Esophagus muscularis mucosa (tissue), 4 donors: ENCODE measurements at regions not wholly inside any gene's neighbourhood (a gene's known extent, or its start where the extent isn't known, plus 50 kb on each side); places are given as distances from the start of the nearest gene placed in this dataset.

ENCODE experiments used
- DNase-seq: peaks from one replicate; pipeline ENCODE4 v3.0.0-alpha.2; 2017; ENCODE audit errors: extremely low spot score
- H3K27ac ChIP-seq, 4 donors: fragments of 200-600 bp; sonication (generic); replicated peaks in 1 of 4; 1 replicate in 3 of 4; 2 replicates in 1 of 4; pipeline ENCODE4 v1.5.1; 2016 to 2019; ENCODE audit warnings: mild to moderate bottlenecking in 1 of 4
- H3K27me3 ChIP-seq, 4 donors: fragments of 200-600 bp; sonication (generic); one replicate each; pipeline versions ENCODE4 v1.5.1 to v1.6.0; 2016 to 2019
- H3K36me3 ChIP-seq, 4 donors: fragments of 200-600 bp; sonication (generic); one replicate each; pipeline ENCODE4 v1.5.1; 2016 to 2019
- H3K4me1 ChIP-seq, 4 donors: fragments of 200-600 bp; sonication (generic); one replicate each; pipeline ENCODE4 v1.5.1; 2016 to 2019
- H3K4me3 ChIP-seq, 4 donors: fragments of 200-600 bp; sonication (generic); 1 replicate in 2 of 4; 2 replicates in 2 of 4; pipeline ENCODE4 v1.5.1; 2016 to 2019; ENCODE audit warnings: mild to moderate bottlenecking in 4 of 4, moderate library complexity in 1 of 4
- H3K9me3 ChIP-seq, 4 donors: fragments of 200-600 bp; sonication (generic); 1 replicate in 3 of 4; 2 replicates in 1 of 4; pipeline ENCODE4 v1.5.1; 2016 to 2019
- EP300 ChIP-seq: sonication (generic); formaldehyde crosslinking; IDR thresholded peaks from one replicate; pipeline ENCODE4 v1.6.1; 2017; ENCODE audit warnings: antibody characterized with exemption
- POLR2A ChIP-seq: fragments of 450-650 bp; IDR thresholded peaks from one replicate; pipeline ENCODE4 v1.6.1; 2017; ENCODE audit warnings: antibody characterized with exemption, moderate library complexity, mild to moderate bottlenecking, low read depth
- POLR2AphosphoS5 ChIP-seq, 2 donors: sonication (generic); formaldehyde crosslinking; IDR thresholded peaks; one replicate each; pipeline ENCODE4 v1.6.1; 2017; ENCODE audit warnings: antibody characterized with exemption in 2 of 2
- WGBS: methylation state at CpG from one replicate; pipeline ENCODE4 v1.1.5; 2018; 5-methylcytosine and 5-hydroxymethylcytosine counted together
- intact Hi-C: fragments of 100-400 bp; cut with DNase I; formaldehyde crosslinking; loops from one replicate; pipeline ENCODE4 v1.15.1; 2023
- TF ChIP-seq, protein P1 (sequence below), 3 experiments: fragments of 200-600 bp in 2 of 3; fragments of 450-650 bp in 1 of 3; sonication (generic) in 2 of 3; IDR thresholded peaks; one replicate each; pipeline ENCODE4 v1.5.1; 2017 to 2019; ENCODE audit warnings: antibody characterized with exemption in 3 of 3, mild to moderate bottlenecking in 2 of 3, moderate library complexity in 1 of 3

DNA sequence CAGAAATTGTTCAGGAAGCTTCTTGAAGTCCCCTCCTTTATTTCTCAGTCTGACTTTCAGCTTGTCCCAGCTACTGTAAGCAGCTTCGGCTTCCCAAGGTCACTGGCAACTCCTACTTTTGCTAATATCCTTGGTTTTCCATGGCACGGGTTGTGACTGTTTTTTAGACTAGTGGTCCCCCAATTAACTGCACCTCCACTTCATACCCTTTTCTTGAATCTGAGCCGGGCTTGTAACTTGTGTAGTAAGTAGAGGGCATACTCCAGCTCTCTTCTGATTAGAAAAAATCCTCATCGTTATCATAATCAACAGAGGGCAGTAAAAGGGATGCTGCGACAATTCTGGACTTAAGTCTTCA, 162.3 kb upstream of the TNFAIP3 start:
- 64% methylated on average over 5 of the region's 5 CpGs for WGBS
- H3K36me3 ChIP-seq = no peaks in the 10 kb centered on the region
- no peak for TF ChIP-seq POLR2A
- TF ChIP-seq, protein P1, sequence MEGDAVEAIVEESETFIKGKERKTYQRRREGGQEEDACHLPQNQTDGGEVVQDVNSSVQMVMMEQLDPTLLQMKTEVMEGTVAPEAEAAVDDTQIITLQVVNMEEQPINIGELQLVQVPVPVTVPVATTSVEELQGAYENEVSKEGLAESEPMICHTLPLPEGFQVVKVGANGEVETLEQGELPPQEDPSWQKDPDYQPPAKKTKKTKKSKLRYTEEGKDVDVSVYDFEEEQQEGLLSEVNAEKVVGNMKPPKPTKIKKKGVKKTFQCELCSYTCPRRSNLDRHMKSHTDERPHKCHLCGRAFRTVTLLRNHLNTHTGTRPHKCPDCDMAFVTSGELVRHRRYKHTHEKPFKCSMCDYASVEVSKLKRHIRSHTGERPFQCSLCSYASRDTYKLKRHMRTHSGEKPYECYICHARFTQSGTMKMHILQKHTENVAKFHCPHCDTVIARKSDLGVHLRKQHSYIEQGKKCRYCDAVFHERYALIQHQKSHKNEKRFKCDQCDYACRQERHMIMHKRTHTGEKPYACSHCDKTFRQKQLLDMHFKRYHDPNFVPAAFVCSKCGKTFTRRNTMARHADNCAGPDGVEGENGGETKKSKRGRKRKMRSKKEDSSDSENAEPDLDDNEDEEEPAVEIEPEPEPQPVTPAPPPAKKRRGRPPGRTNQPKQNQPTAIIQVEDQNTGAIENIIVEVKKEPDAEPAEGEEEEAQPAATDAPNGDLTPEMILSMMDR (IDR thresholded peaks at IDR 0.05) = no peak
- no peak for TF ChIP-seq POLR2AphosphoS5 (IDR thresholded peaks at IDR 0.05)
- no peak for TF ChIP-seq EP300
- intact Hi-C loops = loop anchor here (10.0 kb wide), 2 partner anchors 270 to 400 kb away; partner anchors contain the start of gene PERP
- H3K4me3 ChIP-seq = no peak overlapping the region
- H3K27ac ChIP-seq = no peak overlapping the region
- no peaks in the 10 kb centered on the region for H3K27me3 ChIP-seq
- no peaks in the 10 kb centered on the region for H3K9me3 ChIP-seq
- H3K4me1 ChIP-seq = peaks cover 13 to 25% (median 17%) of the 10 kb centered on the region in 4 donors
- no peak for DNase-seq

DNA sequence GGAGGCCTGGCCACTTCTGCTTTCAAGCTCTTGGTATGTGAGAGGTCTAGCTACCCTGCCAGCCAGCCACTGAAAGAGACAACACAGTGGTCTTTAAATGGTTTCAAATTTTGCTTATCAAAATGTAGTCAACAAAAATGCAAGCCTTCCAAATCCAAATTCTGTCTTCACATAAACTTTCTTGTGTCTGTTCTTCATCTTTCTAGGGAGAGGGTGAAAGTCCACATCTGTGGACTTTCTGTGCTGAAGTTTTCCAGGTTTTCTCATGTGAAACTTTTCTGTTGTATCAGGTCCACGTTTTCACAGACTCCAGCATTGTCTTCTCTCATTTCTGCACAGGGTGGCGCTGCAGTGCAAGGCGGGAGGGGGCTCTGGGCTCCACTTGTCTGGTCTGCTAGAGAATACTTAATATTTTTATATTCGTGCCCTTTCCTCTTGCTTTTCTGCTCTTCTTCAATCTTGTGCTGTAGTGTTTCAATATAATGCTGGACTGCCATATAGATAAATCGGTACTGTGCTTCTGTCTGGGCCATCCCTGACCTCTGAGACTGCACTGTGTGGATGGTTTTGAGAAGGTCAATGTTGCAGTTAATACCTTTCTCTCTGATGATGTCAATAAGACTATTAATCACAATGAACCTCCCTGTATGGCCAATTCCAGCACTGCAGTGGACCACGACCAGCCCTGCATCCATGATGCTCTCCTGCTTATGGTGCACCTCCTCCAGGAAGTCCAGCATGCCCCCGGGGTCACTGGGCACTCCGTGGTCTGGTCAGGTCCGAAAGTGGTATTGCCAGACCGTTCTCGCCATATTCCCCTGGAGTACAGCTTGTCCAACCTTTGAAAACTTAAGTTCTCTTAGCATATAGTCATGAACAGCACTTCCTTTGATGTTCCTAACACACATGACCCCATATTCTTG, 161.6 kb upstream of the TNFAIP3 start:
- H3K4me1 ChIP-seq = peaks cover 13 to 25% (median 17%) of the 10 kb centered on the region in 4 donors
- H3K36me3 ChIP-seq = no peaks in the 10 kb centered on the region
- intact Hi-C loops = loop anchor here (10.0 kb wide), 2 partner anchors 269 to 399 kb away; partner anchors contain the start of gene PERP
- no peaks in the 10 kb centered on the region for H3K9me3 ChIP-seq
- no peak overlapping the region for H3K4me3 ChIP-seq
- no peak for DNase-seq
- H3K27ac ChIP-seq = no peak overlapping the region
- WGBS = 54% methylated on average over 11 of the region's 11 CpGs
- TF ChIP-seq, protein P1 (IDR thresholded peaks at IDR 0.05) = peak; percentile 73 to 89 (median 88)
- TF ChIP-seq POLR2A (no peak), POLR2AphosphoS5 (IDR thresholded peaks at IDR 0.05) (peak in 1 of 2 donors; percentile 14), EP300 (no peak)
- no peaks in the 10 kb centered on the region for H3K27me3 ChIP-seq

DNA sequence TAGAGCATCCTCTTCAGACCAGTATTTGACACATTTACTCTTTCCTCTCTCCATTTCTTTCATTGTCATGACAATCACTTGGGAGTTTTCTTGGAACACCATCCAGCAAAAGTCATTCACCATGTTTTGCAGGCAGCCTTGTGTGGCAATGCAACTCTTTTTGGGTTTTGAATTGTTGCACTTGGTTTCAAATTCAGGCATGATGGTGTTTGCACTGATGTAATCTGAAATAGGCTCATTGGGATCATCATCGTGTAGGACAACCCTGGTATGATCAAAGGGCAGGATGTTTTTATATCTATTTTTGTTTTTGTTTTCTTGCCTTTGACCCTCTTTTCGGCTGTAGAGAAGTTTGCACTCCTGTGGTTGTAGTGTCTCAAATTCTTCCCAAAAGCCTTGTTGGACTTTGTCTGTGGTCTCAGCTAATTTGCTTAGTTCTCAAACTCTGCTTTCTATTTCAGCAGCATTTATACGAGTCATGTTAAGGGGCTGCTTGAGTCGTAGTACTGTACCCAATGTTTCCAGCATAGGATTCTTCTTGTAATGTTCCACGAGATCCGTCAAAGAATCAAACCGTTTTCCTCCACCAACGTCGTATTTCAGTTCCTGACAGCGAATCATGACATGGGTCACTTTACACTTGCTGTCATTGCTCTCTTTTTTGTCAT, 160.8 kb upstream of the TNFAIP3 start:
- intact Hi-C loops = loop anchor here (10.0 kb wide), 2 partner anchors 269 to 399 kb away; partner anchors contain the start of gene PERP
- WGBS = 75% methylated on average over 10 of the region's 10 CpGs
- H3K27ac ChIP-seq = no peak overlapping the region

DNA sequence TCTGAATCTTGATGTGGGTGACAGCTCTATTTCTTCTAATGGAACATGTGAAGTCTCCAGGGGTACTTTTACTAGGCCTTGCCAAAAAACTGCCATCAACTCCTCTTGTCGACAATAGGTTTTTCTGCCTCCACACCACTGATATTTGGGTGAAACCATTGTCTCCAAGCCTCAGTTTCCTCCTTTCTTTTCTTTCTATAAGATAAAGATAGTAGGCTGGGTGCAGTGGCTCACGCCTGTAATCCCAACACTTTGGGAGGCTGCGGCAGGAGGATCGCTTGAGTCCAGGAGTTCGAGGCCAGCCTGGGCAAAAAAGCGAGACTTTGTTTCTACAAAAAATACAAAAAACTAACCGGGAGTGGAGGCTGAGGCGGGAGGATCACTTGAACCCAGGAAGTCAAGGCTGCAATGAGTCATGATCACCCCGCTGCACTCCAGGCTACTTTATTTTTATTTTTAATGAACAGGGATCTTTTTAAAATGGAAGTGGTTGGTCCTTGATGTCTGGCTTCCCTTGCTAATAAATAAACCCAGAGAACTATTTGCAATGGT, 159.9 kb upstream of the TNFAIP3 start:
- no peak overlapping the region for H3K4me3 ChIP-seq
- no peaks in the 10 kb centered on the region for H3K36me3 ChIP-seq
- H3K4me1 ChIP-seq = peaks cover 13 to 25% (median 16%) of the 10 kb centered on the region in 4 donors
- 78% methylated on average over 9 of the region's 9 CpGs for WGBS
- TF ChIP-seq POLR2AphosphoS5 (IDR thresholded peaks at IDR 0.05) (no peak), EP300 (no peak), POLR2A (no peak)
- TF ChIP-seq, protein P1 (IDR thresholded peaks at IDR 0.05) = no peak
- no peaks in the 10 kb centered on the region for H3K27me3 ChIP-seq
- peak overlapping the region in 1 of 4 donors; percentile 25 for H3K27ac ChIP-seq
- intact Hi-C loops = loop anchor here (10.0 kb wide), 2 partner anchors 268 to 398 kb away; partner anchors contain the start of gene PERP
- DNase-seq = no peak
- H3K9me3 ChIP-seq = no peaks in the 10 kb centered on the region

More for the DNA sequence above, 160.8 kb upstream of the TNFAIP3 start:
- Histone ChIP-seq H3K9me3 (no peaks in the 10 kb centered on the region), H3K4me1 (peaks cover 13 to 25% (median 17%) of the 10 kb centered on the region in 4 donors), H3K4me3 (no peak overlapping the region), H3K27me3 (no peaks in the 10 kb centered on the region), H3K36me3 (no peaks in the 10 kb centered on the region)
- TF ChIP-seq POLR2A (no peak), POLR2AphosphoS5 (IDR thresholded peaks at IDR 0.05) (no peak), EP300 (no peak)
- TF ChIP-seq, protein P1 (IDR thresholded peaks at IDR 0.05) = no peak
- no peak for DNase-seq
